Panc1 (cell line): ENCODE measurements at regions not wholly inside any gene's neighbourhood (a gene's known extent, or its start where the extent isn't known, plus 50 kb on each side); places are given as distances from the start of the nearest gene placed in this dataset.

ENCODE experiments used
- ATAC-seq: fragments of 200-7000 bp; cut with Tn5 transposase; 2 replicates; pipeline ENCODE4 v1.9.1; 2020; ENCODE audit warnings: mild to moderate bottlenecking, moderate library complexity
- BruUV-seq: library from RNA; stranded (reverse); fragments of 400-500 nt; replicated peaks from 2 replicates; lab custom pipeline; 2021; lab: Mats Ljungman, UMichigan
- CTCF ChIA-PET: fragments of 300-600 bp; sonication (Branson Sonifier 250); formaldehyde crosslinking; loops from one replicate; lab custom pipeline; 2022; ENCODE audit warnings: antibody characterized with exemption; lab: Charles Lee
- POLR2A ChIA-PET: fragments of 300-600 bp; sonication (Branson Sonifier 250); formaldehyde crosslinking; loops from one replicate; lab custom pipeline; 2022; ENCODE audit warnings: antibody characterized with exemption; lab: Charles Lee
- DNase-seq: peaks from one replicate; pipeline ENCODE4 v3.0.0-alpha.2; 2010; ENCODE audit warnings: low read depth, low spot score
- H3K27ac ChIP-seq: 2 replicates; pipeline ENCODE4 v1.5.1; 2011; ENCODE audit warnings: mild to moderate bottlenecking, low read length, inconsistent platforms
- H3K27me3 ChIP-seq: fragments of 200-500 bp; sonication (Bioruptor generic); 2 replicates; pipeline ENCODE4 v1.6.0; 2014; ENCODE audit warnings: low read length, inconsistent platforms; ENCODE audit not compliant: control insufficient read depth, insufficient read depth
- H3K36me3 ChIP-seq: fragments of 200-500 bp; sonication (Bioruptor generic); 2 replicates; pipeline ENCODE4 v1.5.1; 2014; ENCODE audit warnings: inconsistent platforms, mild to moderate bottlenecking, low read length, moderate library complexity; ENCODE audit not compliant: control insufficient read depth, insufficient read depth
- H3K4me1 ChIP-seq: 2 replicates; pipeline ENCODE4 v1.5.1; 2011; ENCODE audit warnings: inconsistent platforms, mild to moderate bottlenecking, low read length, moderate library complexity; ENCODE audit not compliant: control insufficient read depth, insufficient read depth
- H3K4me3 ChIP-seq, 2 experiments: 2 replicates each; pipeline ENCODE4 v1.5.1; 2011 to 2012; ENCODE audit warnings: low read depth in 2 of 2, low read length in 2 of 2, mild to moderate bottlenecking in 2 of 2, inconsistent platforms in 1 of 2, moderate library complexity in 1 of 2
- H3K9me3 ChIP-seq: fragments of 200-500 bp; sonication (Bioruptor generic); 2 replicates; pipeline ENCODE4 v1.5.1; 2014; ENCODE audit warnings: low read depth, mild to moderate bottlenecking, inconsistent platforms, low read length, moderate library complexity; ENCODE audit not compliant: control insufficient read depth, insufficient read depth
- POLR2AphosphoS5 ChIP-seq: IDR thresholded peaks from 2 replicates; pipeline ENCODE4 v1.6.1; 2012; ENCODE audit warnings: mild to moderate bottlenecking, low read depth, low read length, moderate library complexity
- SIN3A ChIP-seq: IDR thresholded peaks from 2 replicates; pipeline ENCODE4 v1.6.1; 2012; ENCODE audit warnings: low read depth, mild to moderate bottlenecking, low read length, moderate library complexity, borderline replicate concordance; ENCODE audit not compliant: insufficient read depth
- TCF7L2 ChIP-seq: IDR thresholded peaks from 2 replicates; pipeline ENCODE4 v1.6.1; 2011; ENCODE audit warnings: mild to moderate bottlenecking, low read depth, low read length, inconsistent platforms
- in situ Hi-C: cut with HindIII; loops from 2 replicates; pipeline ENCODE4 v1.10.0; 2016; ENCODE audit warnings: low sequenced_read_pairs, low pct_unique_long_range_greater_than_20kb
- intact Hi-C: fragments of 100-400 bp; cut with micrococcal nuclease; formaldehyde crosslinking; loops from one replicate; pipeline ENCODE4 v1.10.0; 2022; ENCODE audit not compliant: unreplicated experiment
- TF ChIP-seq, protein P1 (sequence below), 2 experiments: IDR thresholded peaks; 2 replicates each; pipeline ENCODE4 v1.6.1; 2011 to 2012; ENCODE audit warnings: low read depth in 2 of 2, control low read depth in 1 of 2, low read length in 1 of 2, mild to moderate bottlenecking in 1 of 2, moderate library complexity in 1 of 2; ENCODE audit not compliant: insufficient read depth in 1 of 2
- TF ChIP-seq, protein P2 (sequence below): fragments of 450-650 bp; IDR thresholded peaks from 2 replicates; pipeline ENCODE4 v1.5.1; 2017; ENCODE audit warnings: mild to moderate bottlenecking

DNA sequence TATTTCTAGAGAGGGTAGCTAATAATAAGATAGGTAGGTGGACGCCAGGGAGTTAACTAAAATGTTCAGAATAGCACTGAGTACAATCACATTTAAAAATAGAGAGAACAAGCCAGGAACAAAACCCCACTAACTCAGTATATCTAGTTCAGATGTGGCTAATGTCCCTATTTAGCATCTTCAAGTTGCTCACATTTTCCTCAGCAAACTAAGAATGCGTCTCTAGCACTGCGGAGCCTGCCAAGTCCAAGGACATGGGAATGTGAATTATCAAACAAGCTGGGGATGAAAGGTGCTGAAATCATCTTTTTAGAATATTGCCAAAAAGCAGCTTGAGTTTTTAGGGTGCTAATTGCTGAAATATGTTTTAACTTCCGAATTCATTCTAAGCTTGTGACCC, 398.5 kb upstream of the FIGN start:
- no peak for ATAC-seq
- Histone ChIP-seq H3K4me1 (no peaks in the 10 kb centered on the region), H3K4me3 (no peak overlapping the region), H3K9me3 (no peaks in the 10 kb centered on the region), H3K36me3 (no peaks in the 10 kb centered on the region), H3K27me3 (no peaks in the 10 kb centered on the region), H3K27ac (no peak overlapping the region)
- TF ChIP-seq SIN3A, result no peak
- no peak for TF ChIP-seq POLR2AphosphoS5
- TF ChIP-seq, protein P1, sequence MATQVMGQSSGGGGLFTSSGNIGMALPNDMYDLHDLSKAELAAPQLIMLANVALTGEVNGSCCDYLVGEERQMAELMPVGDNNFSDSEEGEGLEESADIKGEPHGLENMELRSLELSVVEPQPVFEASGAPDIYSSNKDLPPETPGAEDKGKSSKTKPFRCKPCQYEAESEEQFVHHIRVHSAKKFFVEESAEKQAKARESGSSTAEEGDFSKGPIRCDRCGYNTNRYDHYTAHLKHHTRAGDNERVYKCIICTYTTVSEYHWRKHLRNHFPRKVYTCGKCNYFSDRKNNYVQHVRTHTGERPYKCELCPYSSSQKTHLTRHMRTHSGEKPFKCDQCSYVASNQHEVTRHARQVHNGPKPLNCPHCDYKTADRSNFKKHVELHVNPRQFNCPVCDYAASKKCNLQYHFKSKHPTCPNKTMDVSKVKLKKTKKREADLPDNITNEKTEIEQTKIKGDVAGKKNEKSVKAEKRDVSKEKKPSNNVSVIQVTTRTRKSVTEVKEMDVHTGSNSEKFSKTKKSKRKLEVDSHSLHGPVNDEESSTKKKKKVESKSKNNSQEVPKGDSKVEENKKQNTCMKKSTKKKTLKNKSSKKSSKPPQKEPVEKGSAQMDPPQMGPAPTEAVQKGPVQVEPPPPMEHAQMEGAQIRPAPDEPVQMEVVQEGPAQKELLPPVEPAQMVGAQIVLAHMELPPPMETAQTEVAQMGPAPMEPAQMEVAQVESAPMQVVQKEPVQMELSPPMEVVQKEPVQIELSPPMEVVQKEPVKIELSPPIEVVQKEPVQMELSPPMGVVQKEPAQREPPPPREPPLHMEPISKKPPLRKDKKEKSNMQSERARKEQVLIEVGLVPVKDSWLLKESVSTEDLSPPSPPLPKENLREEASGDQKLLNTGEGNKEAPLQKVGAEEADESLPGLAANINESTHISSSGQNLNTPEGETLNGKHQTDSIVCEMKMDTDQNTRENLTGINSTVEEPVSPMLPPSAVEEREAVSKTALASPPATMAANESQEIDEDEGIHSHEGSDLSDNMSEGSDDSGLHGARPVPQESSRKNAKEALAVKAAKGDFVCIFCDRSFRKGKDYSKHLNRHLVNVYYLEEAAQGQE (IDR thresholded peaks at IDR 0.05; ENCODE audit: insufficient read depth in 1 of 2, low read depth in 2 of 2, low read length in 1 of 2), result no peak
- TF ChIP-seq, protein P2, sequence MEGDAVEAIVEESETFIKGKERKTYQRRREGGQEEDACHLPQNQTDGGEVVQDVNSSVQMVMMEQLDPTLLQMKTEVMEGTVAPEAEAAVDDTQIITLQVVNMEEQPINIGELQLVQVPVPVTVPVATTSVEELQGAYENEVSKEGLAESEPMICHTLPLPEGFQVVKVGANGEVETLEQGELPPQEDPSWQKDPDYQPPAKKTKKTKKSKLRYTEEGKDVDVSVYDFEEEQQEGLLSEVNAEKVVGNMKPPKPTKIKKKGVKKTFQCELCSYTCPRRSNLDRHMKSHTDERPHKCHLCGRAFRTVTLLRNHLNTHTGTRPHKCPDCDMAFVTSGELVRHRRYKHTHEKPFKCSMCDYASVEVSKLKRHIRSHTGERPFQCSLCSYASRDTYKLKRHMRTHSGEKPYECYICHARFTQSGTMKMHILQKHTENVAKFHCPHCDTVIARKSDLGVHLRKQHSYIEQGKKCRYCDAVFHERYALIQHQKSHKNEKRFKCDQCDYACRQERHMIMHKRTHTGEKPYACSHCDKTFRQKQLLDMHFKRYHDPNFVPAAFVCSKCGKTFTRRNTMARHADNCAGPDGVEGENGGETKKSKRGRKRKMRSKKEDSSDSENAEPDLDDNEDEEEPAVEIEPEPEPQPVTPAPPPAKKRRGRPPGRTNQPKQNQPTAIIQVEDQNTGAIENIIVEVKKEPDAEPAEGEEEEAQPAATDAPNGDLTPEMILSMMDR, result no peak
- TF ChIP-seq TCF7L2, result no peak
- CTCF ChIA-PET, result no interaction called here
- POLR2A ChIA-PET, result no interaction called here
- no TSS peak for BruUV-seq
- in situ Hi-C loops, result no loop called here
- intact Hi-C loops, result no loop called here
- DNase-seq, result no peak

DNA sequence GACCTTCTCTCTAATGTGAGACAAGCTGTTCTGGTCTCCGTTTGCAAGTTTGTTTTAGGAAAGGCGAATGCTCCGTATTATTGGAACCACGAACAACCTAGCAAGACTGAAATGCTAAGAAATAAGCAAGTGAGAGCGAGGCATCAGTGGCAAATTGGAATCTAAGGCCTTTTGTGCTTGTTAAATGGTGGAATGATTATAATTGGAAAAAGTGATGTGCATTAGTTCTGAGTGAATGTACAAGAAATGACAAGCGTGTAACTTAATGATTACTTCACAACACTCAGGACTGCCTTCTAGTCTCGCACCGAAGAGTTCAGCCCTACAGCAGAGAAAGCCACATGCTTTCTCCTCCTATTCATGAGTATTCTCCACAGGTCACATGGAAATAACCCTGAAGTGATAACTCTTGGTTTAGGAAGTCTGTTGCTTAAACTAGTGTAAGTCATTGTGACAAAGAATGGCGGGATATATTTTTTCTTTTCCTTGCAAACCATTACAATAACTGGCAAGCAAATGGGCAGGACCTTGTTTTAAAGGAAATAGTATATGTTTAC, 392.2 kb upstream of the FIGN start:
- H3K4me3 ChIP-seq, result no peak overlapping the region
- H3K27ac ChIP-seq, result no peak overlapping the region
- TF ChIP-seq TCF7L2 (no peak), SIN3A (no peak), POLR2AphosphoS5 (no peak)
- TF ChIP-seq, protein P1 (IDR thresholded peaks at IDR 0.05; ENCODE audit: insufficient read depth in 1 of 2, low read depth in 2 of 2, low read length in 1 of 2), result no peak
- TF ChIP-seq, protein P2, result no peak
- ATAC-seq (no peak), DNase-seq (no peak)
- intact Hi-C loops, result no loop called here
- H3K9me3 ChIP-seq, result no peaks in the 10 kb centered on the region
- POLR2A ChIA-PET, result interaction anchor here (0.7 kb wide), 1 partner anchor 511 kb away, joined by 3 read pairs; no protein-coding TSS in a partner anchor
- no peaks in the 10 kb centered on the region for H3K36me3 ChIP-seq
- no TSS peak for BruUV-seq
- in situ Hi-C loops, result no loop called here
- no peaks in the 10 kb centered on the region for H3K27me3 ChIP-seq
- CTCF ChIA-PET, result no interaction called here
- H3K4me1 ChIP-seq, result no peaks in the 10 kb centered on the region
